Stimulated activated effector memory CD8-positive, alpha-beta T cell treated with anti-CD3 and anti-CD28 coated beads, Interleukin-12 subunit alpha, Interleukin-12 subunit beta, amount 100 ng/mL, for 72 hours (primary cell): ENCODE measurements at regions not wholly inside any gene's neighbourhood (a gene's known extent, or its start where the extent isn't known, plus 50 kb on each side); places are given as distances from the start of the nearest gene placed in this dataset.
A peak's percentile ranks its signal among the peaks of the same experiment; 100 is the strongest.
"Not testable (repeated sequence)": the region's sequence is repeated elsewhere in the genome, so short reads cannot be mapped to it uniquely, and the experiment has no call there.

Experiments used
- ATAC-seq: fragments of 150-1000 bp; cut with Tn5 transposase; 2 replicates; pipeline ENCODE4 v1.10.0; 2021
- DNase-seq, 2 donors: peaks; one replicate each; pipeline ENCODE4 v3.0.0; 2021 to 2022; ENCODE audit warnings: low spot score in 2 of 2
- H3K27ac Mint-ChIP-seq: one replicate; pipeline ENCODE4 v1.8.0; 2022; ENCODE audit warnings: mild to moderate bottlenecking, mixed read lengths
- H3K36me3 Mint-ChIP-seq: one replicate; pipeline ENCODE4 v1.8.0; 2022; ENCODE audit warnings: mild to moderate bottlenecking, mixed read lengths
- H3K4me1 Mint-ChIP-seq: one replicate; pipeline ENCODE4 v1.8.0; 2022; ENCODE audit warnings: mixed read lengths
- H3K4me3 Mint-ChIP-seq: one replicate; pipeline ENCODE4 v1.8.0; 2022; ENCODE audit warnings: mild to moderate bottlenecking, mixed read lengths
- H3K9me3 Mint-ChIP-seq: one replicate; pipeline ENCODE4 v1.8.0; 2022; ENCODE audit warnings: mixed read lengths

- no peak for ATAC-seq
- Mint-ChIP-seq H3K36me3 (no peaks in the 10 kb centered on the region), H3K9me3 (peaks cover 3% of the 10 kb centered on the region), H3K4me3 (no peak overlapping the region), H3K27ac (no peak overlapping the region), H3K4me1 (peaks cover 11% of the 10 kb centered on the region)
- DNase-seq = no peak
These were observed 258.3 kb downstream of the SRGAP2C start for GRCh38 chr1:121443001-121443540.

DNA sequence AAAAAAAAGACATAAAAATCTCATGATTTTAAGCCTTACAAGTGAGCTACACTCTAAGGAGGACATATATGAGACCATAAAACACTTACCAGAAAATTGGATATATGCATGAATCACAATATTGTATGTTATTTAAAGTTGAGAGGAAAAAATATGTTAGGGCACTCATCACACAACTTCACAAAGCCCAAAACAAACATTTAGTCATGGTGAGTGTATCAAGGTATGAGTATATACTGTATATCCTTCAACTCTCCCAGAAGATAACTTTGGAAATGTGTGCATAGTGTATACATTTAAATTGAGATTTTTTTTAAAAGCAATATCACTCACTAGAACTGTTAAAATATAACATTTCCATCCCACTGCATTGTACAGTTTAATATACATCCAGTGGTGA, 259.3 kb downstream of the SRGAP2C start:
- H3K36me3 Mint-ChIP-seq = no peaks in the 10 kb centered on the region
- DNase-seq = no peak
- peak; percentile 63 for ATAC-seq

GRCh38 chr1:121445679-121446078, 260.9 kb downstream of the SRGAP2C start:
- Mint-ChIP-seq H3K4me1 (peaks cover 11% of the 10 kb centered on the region), H3K9me3 (peaks cover under 1% of the 10 kb centered on the region), H3K36me3 (no peaks in the 10 kb centered on the region), H3K27ac (no peak overlapping the region), H3K4me3 (no peak overlapping the region)
- ATAC-seq (no peak), DNase-seq (no peak)

More for the DNA sequence above, 259.3 kb downstream of the SRGAP2C start:
- no peak overlapping the region for H3K4me3 Mint-ChIP-seq
- no peak overlapping the region for H3K27ac Mint-ChIP-seq
- H3K9me3 Mint-ChIP-seq = peaks cover 3% of the 10 kb centered on the region
- H3K4me1 Mint-ChIP-seq = peaks cover 11% of the 10 kb centered on the region

GRCh38 chr1:121447280-121447923, 262.6 kb downstream of the SRGAP2C start:
- H3K4me1 Mint-ChIP-seq = peaks cover 11% of the 10 kb centered on the region
- not testable (repeated sequence) for ATAC-seq, DNase-seq, H3K27ac Mint-ChIP-seq, H3K4me3 Mint-ChIP-seq, H3K36me3 Mint-ChIP-seq, H3K9me3 Mint-ChIP-seq

GRCh38 chr1:121448064-121448463, 263.3 kb downstream of the SRGAP2C start:
- H3K9me3 Mint-ChIP-seq, H3K4me3 Mint-ChIP-seq, ATAC-seq, H3K4me1 Mint-ChIP-seq, H3K36me3 Mint-ChIP-seq, DNase-seq, H3K27ac Mint-ChIP-seq: not testable (repeated sequence)

- DNase-seq = no peak
- Mint-ChIP-seq H3K4me3 (no peak overlapping the region), H3K36me3 (no peaks in the 10 kb centered on the region), H3K4me1 (peaks cover 5% of the 10 kb centered on the region), H3K9me3 (peaks cover 2% of the 10 kb centered on the region), H3K27ac (peak overlapping the region; percentile 5)
- ATAC-seq = peak; percentile 46
These were observed 264.1 kb downstream of the SRGAP2C start for GRCh38 chr1:121448851-121449250.

DNA sequence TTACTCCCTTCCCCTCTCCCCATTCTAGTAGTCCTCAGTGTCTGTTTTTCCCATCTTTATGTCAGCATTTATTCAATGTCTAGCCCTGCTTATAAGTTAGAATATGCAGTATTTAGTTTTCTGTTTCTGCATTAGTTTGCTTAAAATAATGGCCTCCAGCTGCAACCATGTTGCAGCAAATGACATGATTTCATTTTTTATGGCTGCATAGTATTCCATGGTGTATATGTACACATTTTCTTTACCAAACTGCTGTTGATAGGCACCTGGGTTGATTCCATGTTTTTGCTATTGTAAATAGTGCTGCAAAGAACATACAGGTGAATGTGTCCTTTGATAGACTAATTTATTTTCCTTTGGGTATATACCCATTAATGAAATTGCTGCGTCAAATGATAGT, 267.7 kb downstream of the SRGAP2C start:
- DNase-seq (no peak), ATAC-seq (no peak)
- Mint-ChIP-seq H3K4me3 (no peak overlapping the region), H3K27ac (no peak overlapping the region), H3K36me3 (no peaks in the 10 kb centered on the region), H3K9me3 (peaks cover 2% of the 10 kb centered on the region), H3K4me1 (no peaks in the 10 kb centered on the region)

GRCh38 chr1:121458291-121459048, 273.7 kb downstream of the SRGAP2C start:
- Mint-ChIP-seq H3K27ac (no peak overlapping the region), H3K4me3 (peak overlapping the region; percentile 27), H3K4me1 (peaks cover 6% of the 10 kb centered on the region), H3K36me3 (no peaks in the 10 kb centered on the region), H3K9me3 (no peaks in the 10 kb centered on the region)
- DNase-seq (no peak), ATAC-seq (peak; percentile 99)

- Mint-ChIP-seq H3K4me3 (no peak overlapping the region), H3K9me3 (no peaks in the 10 kb centered on the region), H3K36me3 (no peaks in the 10 kb centered on the region), H3K27ac (no peak overlapping the region), H3K4me1 (peaks cover 6% of the 10 kb centered on the region)
- ATAC-seq = no peak
- DNase-seq = no peak
These were observed 274.5 kb downstream of the SRGAP2C start for GRCh38 chr1:121459235-121459634.

GRCh38 chr1:121469395-121469794, 284.6 kb downstream of the SRGAP2C start:
- not testable (repeated sequence) for H3K9me3 Mint-ChIP-seq, DNase-seq, H3K4me1 Mint-ChIP-seq, H3K4me3 Mint-ChIP-seq, H3K36me3 Mint-ChIP-seq, ATAC-seq, H3K27ac Mint-ChIP-seq

- not testable (repeated sequence) for H3K36me3 Mint-ChIP-seq, H3K4me1 Mint-ChIP-seq, H3K9me3 Mint-ChIP-seq, DNase-seq, H3K27ac Mint-ChIP-seq, H3K4me3 Mint-ChIP-seq, ATAC-seq
These were observed 285.6 kb downstream of the SRGAP2C start for GRCh38 chr1:121470401-121470800.

- Mint-ChIP-seq H3K9me3 (peaks cover 5% of the 10 kb centered on the region), H3K36me3 (no peaks in the 10 kb centered on the region), H3K27ac (no peak overlapping the region), H3K4me3 (no peak overlapping the region), H3K4me1 (peaks cover 7% of the 10 kb centered on the region)
- DNase-seq (no peak), ATAC-seq (no peak)
These were observed 286.7 kb downstream of the SRGAP2C start for GRCh38 chr1:121471523-121471922.

GRCh38 chr1:121472017-121472416, 287.2 kb downstream of the SRGAP2C start:
- ATAC-seq = no peak
- no peak for DNase-seq
- Mint-ChIP-seq H3K27ac (no peak overlapping the region), H3K4me3 (no peak overlapping the region), H3K4me1 (peaks cover 7% of the 10 kb centered on the region), H3K9me3 (peaks cover 6% of the 10 kb centered on the region), H3K36me3 (no peaks in the 10 kb centered on the region)

DNA sequence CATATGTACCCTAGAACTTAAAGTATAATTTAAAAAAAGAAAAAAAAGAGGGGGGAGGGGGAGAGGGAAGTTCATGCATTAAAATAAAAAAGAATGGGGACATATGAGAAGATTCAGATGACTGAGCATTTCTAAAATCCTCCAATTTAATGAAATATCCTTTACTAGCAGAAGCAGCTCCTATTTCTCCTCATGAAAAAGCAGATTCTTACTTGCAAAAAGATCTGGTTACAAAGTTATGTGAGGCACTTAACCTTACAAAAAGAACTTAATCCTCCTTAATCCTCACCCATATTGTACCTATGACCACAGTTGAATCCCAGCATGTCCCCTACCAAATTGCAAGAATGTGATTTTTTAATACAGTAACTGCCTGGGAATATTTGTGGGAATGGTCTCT, 298.5 kb downstream of the SRGAP2C start:
- no peak for ATAC-seq

DNA sequence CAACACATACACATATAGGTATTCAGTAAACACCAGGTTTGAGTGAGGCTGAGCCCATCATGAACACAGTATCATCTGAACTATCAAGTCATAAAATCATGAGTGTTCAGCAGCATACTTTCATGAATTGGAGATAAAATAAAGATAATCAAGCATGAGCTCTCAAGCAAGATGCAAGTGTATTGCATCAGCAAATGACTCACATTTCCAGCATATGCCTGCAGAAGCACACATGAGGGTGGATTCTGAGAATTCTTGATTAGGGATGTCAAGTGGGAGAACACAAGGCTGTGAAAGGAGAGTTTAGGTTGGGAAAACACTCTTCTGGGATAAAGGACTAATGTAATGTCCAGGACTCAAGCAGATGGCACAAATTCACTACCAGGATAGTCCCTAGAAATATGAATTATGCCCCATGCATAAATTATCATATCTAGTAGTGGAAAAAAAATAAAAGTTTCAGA, 299.2 kb downstream of the SRGAP2C start:
- ATAC-seq (peak; percentile 8), DNase-seq (no peak)
- H3K4me1 Mint-ChIP-seq = peaks cover 20% of the 10 kb centered on the region
- H3K36me3 Mint-ChIP-seq = no peaks in the 10 kb centered on the region
- H3K4me3 Mint-ChIP-seq = no peak overlapping the region
- H3K27ac Mint-ChIP-seq = peak overlapping the region; percentile 45
- peaks cover 3% of the 10 kb centered on the region for H3K9me3 Mint-ChIP-seq

More for the DNA sequence above, 298.5 kb downstream of the SRGAP2C start:
- peaks cover 3% of the 10 kb centered on the region for H3K9me3 Mint-ChIP-seq
- peaks cover 20% of the 10 kb centered on the region for H3K4me1 Mint-ChIP-seq
- DNase-seq = no peak
- peak overlapping the region; percentile 45 for H3K27ac Mint-ChIP-seq
- no peak overlapping the region for H3K4me3 Mint-ChIP-seq
- no peaks in the 10 kb centered on the region for H3K36me3 Mint-ChIP-seq

- not testable (repeated sequence) for H3K27ac Mint-ChIP-seq, H3K36me3 Mint-ChIP-seq, DNase-seq, H3K4me3 Mint-ChIP-seq, H3K4me1 Mint-ChIP-seq, ATAC-seq, H3K9me3 Mint-ChIP-seq
These were observed 310.0 kb downstream of the SRGAP2C start for GRCh38 chr1:121494796-121495195.
